ENCODE measurements at regions not wholly inside any gene's neighbourhood (a gene's known extent, or its start where the extent isn't known, plus 50 kb on each side); places are given as distances from the start of the nearest gene placed in this dataset.

- TF ChIP-seq, protein P1, sequence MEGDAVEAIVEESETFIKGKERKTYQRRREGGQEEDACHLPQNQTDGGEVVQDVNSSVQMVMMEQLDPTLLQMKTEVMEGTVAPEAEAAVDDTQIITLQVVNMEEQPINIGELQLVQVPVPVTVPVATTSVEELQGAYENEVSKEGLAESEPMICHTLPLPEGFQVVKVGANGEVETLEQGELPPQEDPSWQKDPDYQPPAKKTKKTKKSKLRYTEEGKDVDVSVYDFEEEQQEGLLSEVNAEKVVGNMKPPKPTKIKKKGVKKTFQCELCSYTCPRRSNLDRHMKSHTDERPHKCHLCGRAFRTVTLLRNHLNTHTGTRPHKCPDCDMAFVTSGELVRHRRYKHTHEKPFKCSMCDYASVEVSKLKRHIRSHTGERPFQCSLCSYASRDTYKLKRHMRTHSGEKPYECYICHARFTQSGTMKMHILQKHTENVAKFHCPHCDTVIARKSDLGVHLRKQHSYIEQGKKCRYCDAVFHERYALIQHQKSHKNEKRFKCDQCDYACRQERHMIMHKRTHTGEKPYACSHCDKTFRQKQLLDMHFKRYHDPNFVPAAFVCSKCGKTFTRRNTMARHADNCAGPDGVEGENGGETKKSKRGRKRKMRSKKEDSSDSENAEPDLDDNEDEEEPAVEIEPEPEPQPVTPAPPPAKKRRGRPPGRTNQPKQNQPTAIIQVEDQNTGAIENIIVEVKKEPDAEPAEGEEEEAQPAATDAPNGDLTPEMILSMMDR (IDR thresholded peaks at IDR 0.05; ENCODE audit: insufficient read depth, low read length): no peak
- TF ChIP-seq, protein P2, sequence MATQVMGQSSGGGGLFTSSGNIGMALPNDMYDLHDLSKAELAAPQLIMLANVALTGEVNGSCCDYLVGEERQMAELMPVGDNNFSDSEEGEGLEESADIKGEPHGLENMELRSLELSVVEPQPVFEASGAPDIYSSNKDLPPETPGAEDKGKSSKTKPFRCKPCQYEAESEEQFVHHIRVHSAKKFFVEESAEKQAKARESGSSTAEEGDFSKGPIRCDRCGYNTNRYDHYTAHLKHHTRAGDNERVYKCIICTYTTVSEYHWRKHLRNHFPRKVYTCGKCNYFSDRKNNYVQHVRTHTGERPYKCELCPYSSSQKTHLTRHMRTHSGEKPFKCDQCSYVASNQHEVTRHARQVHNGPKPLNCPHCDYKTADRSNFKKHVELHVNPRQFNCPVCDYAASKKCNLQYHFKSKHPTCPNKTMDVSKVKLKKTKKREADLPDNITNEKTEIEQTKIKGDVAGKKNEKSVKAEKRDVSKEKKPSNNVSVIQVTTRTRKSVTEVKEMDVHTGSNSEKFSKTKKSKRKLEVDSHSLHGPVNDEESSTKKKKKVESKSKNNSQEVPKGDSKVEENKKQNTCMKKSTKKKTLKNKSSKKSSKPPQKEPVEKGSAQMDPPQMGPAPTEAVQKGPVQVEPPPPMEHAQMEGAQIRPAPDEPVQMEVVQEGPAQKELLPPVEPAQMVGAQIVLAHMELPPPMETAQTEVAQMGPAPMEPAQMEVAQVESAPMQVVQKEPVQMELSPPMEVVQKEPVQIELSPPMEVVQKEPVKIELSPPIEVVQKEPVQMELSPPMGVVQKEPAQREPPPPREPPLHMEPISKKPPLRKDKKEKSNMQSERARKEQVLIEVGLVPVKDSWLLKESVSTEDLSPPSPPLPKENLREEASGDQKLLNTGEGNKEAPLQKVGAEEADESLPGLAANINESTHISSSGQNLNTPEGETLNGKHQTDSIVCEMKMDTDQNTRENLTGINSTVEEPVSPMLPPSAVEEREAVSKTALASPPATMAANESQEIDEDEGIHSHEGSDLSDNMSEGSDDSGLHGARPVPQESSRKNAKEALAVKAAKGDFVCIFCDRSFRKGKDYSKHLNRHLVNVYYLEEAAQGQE (IDR thresholded peaks at IDR 0.05; ENCODE audit: insufficient replicate concordance, low read depth): no peak
- TF ChIP-seq GABPA (IDR thresholded peaks at IDR 0.05; ENCODE audit: low read depth): no peak
- no peak for TF ChIP-seq POLR2AphosphoS5 (IDR thresholded peaks at IDR 0.05; ENCODE audit: low read depth)
Observed at GRCh38 chr3:103923907-103924306, 1442.8 kb upstream of the ALCAM start.

All from HL-60 (cell line).